ENCODE measurements at regions not wholly inside any gene's neighbourhood (a gene's known extent, or its start where the extent isn't known, plus 50 kb on each side); places are given as distances from the start of the nearest gene placed in this dataset.

- intact Hi-C loops (cut with micrococcal nuclease): no loop called here
- no TSS peak for BruUV-seq (replicated peaks)
- Histone ChIP-seq H4K5ac (ENCODE audit: low read depth, low read length) (no peak overlapping the region), H3K9me3 (ENCODE audit: control insufficient read depth, insufficient read depth, low read length) (no peaks in the 10 kb centered on the region), H3K14ac (replicated peaks; ENCODE audit: low read depth, low read length) (no peak overlapping the region), H3K4me3 (ENCODE audit: insufficient read depth, low read depth, low read length) (no peak overlapping the region), H3K23ac (ENCODE audit: low read depth, low read length) (no peak overlapping the region), H2BK120ac (ENCODE audit: low read depth, low read length) (no peak overlapping the region), H3K18ac (ENCODE audit: low read depth, low read length) (no peak overlapping the region), H3K4me2 (ENCODE audit: low read depth, low read length) (no peak overlapping the region), H4K20me1 (ENCODE audit: insufficient read depth, low read length) (no peaks in the 10 kb centered on the region), H3K36me3 (ENCODE audit: control insufficient read depth, insufficient read depth, low read length) (no peaks in the 10 kb centered on the region), H3K9me1 (ENCODE audit: insufficient read depth, low read length) (no peaks in the 10 kb centered on the region), H3K79me1 (ENCODE audit: low read depth in 1 of 2, low read length in 2 of 2) (no peaks in the 10 kb centered on the region), H3K4ac (ENCODE audit: low read depth, low read length) (no peak overlapping the region), H2AK5ac (ENCODE audit: low read depth, low read length) (no peak overlapping the region), H3K9ac (ENCODE audit: low read depth, low read length) (no peak overlapping the region), H2BK5ac (ENCODE audit: low read depth, low read length, poor library complexity, severe bottlenecking) (no peak overlapping the region), H3K56ac (ENCODE audit: extremely low read depth, insufficient read depth, low read length) (no peak overlapping the region), H2AK9ac (replicated peaks; ENCODE audit: low read depth, low read length, poor library complexity) (no peak overlapping the region), H2BK20ac (ENCODE audit: low read depth, low read length) (no peak overlapping the region), H2AFZ (replicated peaks; ENCODE audit: low read length, poor library complexity) (no peak overlapping the region), H4K91ac (ENCODE audit: insufficient read depth, low read depth, low read length) (no peak overlapping the region), H3K4me1 (ENCODE audit: control insufficient read depth, insufficient read depth, low read length) (no peaks in the 10 kb centered on the region), H2BK15ac (ENCODE audit: low read depth, low read length) (no peak overlapping the region), H3K27me3 (ENCODE audit: control insufficient read depth, insufficient read depth, low read length) (no peaks in the 10 kb centered on the region), H3K27ac (ENCODE audit: insufficient read depth, low read length) (no peak overlapping the region), H4K8ac (ENCODE audit: low read depth in 2 of 2, low read length in 2 of 2) (no peak overlapping the region)
- no CpG with 5 or more reads among the region's 3 CpGs for WGBS, 2 experiments (ENCODE audit: extremely low coverage in 2 of 2, insufficient read length in 1 of 2)
- DNase-seq (no peak), ATAC-seq (ENCODE audit: low read depth) (no peak)
- TF ChIP-seq CHD1 (IDR thresholded peaks at IDR 0.05; ENCODE audit: low read depth, low read length) (no peak), BHLHE40 (IDR thresholded peaks at IDR 0.05; ENCODE audit: low read depth, low read length) (no peak), FOS (IDR thresholded peaks at IDR 0.05; ENCODE audit: low read depth, low read length) (no peak), MAFK (IDR thresholded peaks at IDR 0.05; ENCODE audit: low read depth, low read length) (no peak), MAZ (IDR thresholded peaks at IDR 0.05; ENCODE audit: borderline replicate concordance, low read depth, low read length) (no peak), MXI1 (IDR thresholded peaks at IDR 0.05; ENCODE audit: borderline replicate concordance, low read depth, low read length) (no peak)
- TF ChIP-seq, protein P1, sequence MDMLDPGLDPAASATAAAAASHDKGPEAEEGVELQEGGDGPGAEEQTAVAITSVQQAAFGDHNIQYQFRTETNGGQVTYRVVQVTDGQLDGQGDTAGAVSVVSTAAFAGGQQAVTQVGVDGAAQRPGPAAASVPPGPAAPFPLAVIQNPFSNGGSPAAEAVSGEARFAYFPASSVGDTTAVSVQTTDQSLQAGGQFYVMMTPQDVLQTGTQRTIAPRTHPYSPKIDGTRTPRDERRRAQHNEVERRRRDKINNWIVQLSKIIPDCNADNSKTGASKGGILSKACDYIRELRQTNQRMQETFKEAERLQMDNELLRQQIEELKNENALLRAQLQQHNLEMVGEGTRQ (IDR thresholded peaks at IDR 0.05; ENCODE audit: low read depth, low read length): no peak
- in situ Hi-C loops (cut with MboI; ENCODE audit: low sequenced_read_pairs): no loop called here
- dilution Hi-C loops (cut with HindIII; ENCODE audit: low sequenced_read_pairs, unreplicated experiment): no loop called here
- ChIA-PET POLR2A (ENCODE audit: unreplicated experiment) (no interaction called here), CTCF (no interaction called here)
Observed at GRCh38 chr6:127032971-127033370, 85.5 kb upstream of the RSPO3 start.
